ENCODE measurements at regions not wholly inside any gene's neighbourhood (a gene's known extent, or its start where the extent isn't known, plus 50 kb on each side); places are given as distances from the start of the nearest gene placed in this dataset.

DNA sequence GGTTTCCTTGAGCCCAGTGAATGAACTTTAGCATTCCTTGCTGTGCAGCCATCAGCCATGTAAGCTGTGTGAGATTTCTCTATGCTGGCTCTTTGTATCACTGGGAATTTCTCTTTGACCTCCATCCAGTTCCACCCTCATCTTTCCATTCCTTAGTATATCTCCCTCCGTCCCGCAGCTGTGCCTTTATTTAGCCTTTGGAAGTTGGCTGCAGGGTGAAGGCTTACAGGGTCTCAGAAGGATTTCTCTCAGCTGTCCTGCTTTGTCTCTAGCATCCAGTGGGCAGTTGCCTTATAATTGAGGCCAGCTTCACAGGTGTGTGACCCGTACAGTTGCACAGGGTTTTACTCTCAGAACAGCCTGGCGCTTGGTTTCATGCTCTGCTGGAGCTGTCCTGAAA is 144.3 kb downstream of the PXDC1 start:
- TF ChIP-seq, protein P1, sequence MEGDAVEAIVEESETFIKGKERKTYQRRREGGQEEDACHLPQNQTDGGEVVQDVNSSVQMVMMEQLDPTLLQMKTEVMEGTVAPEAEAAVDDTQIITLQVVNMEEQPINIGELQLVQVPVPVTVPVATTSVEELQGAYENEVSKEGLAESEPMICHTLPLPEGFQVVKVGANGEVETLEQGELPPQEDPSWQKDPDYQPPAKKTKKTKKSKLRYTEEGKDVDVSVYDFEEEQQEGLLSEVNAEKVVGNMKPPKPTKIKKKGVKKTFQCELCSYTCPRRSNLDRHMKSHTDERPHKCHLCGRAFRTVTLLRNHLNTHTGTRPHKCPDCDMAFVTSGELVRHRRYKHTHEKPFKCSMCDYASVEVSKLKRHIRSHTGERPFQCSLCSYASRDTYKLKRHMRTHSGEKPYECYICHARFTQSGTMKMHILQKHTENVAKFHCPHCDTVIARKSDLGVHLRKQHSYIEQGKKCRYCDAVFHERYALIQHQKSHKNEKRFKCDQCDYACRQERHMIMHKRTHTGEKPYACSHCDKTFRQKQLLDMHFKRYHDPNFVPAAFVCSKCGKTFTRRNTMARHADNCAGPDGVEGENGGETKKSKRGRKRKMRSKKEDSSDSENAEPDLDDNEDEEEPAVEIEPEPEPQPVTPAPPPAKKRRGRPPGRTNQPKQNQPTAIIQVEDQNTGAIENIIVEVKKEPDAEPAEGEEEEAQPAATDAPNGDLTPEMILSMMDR (IDR thresholded peaks at IDR 0.05): no peak
- DNase-seq: no peak
- no peak for ATAC-seq
- H3K27me3 Mint-ChIP-seq: peaks cover 2% of the 10 kb centered on the region
- peaks cover 5% of the 10 kb centered on the region for H3K4me1 Mint-ChIP-seq (ENCODE audit: low read depth)
- peaks cover 6% of the 10 kb centered on the region for H3K9me3 Mint-ChIP-seq
- H3K27ac Mint-ChIP-seq: no peak overlapping the region
- H3K4me3 Mint-ChIP-seq: no peak overlapping the region
- intact Hi-C loops (cut with micrococcal nuclease): no loop called here
- ChIA-PET POLR2A (no interaction called here), CTCF (no interaction called here)
- no peaks in the 10 kb centered on the region for H3K36me3 Mint-ChIP-seq (ENCODE audit: low read depth)

DNA sequence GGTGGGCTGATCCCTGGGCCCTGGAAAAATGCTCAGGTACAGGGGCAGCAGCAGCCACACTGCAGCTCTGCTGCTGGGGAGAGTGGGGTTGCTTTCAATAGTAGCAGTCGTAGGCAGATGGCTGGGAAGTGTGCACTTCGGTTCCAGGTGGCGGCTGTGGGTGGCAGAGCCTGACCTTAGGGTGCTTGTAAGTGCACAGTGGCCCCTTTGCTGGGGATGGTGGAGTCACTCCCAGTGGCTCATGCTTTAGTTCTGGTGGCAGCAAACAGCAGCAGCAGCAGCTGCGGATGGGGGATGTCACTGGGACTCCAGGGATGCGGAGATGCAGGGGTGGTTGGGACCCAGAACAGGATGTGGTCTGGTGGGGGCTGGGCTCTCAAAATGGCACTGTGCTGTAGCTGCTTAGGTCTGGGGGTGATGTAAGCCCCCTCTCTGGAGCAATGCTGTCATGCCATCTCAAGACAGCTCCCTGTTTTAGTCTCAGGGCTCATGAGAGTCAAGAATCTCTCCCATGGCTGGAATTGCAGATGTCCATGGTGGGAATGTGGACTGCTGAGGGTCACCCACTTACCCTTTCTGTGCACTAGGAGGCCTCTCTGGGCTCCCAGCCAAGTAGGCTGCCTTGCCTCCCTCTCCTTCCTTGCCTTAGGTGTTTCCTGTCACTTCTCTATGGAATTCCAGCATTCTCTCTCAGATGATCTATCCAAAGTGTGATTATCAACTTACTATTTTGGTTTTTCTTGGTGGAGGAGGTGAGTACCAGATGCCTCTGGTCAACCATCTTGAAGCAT is 146.7 kb upstream of the SLC22A23 start:
- H3K9me3 Mint-ChIP-seq: peaks cover 18% of the 10 kb centered on the region
- no peak overlapping the region for H3K27ac Mint-ChIP-seq
- H3K4me1 Mint-ChIP-seq (ENCODE audit: low read depth): peaks cover 5% of the 10 kb centered on the region
- intact Hi-C loops (cut with micrococcal nuclease): no loop called here
- peak; percentile 7 for DNase-seq
- H3K27me3 Mint-ChIP-seq: peaks cover 2% of the 10 kb centered on the region
- TF ChIP-seq, protein P1 (IDR thresholded peaks at IDR 0.05): no peak
- CTCF ChIA-PET: no interaction called here
- POLR2A ChIA-PET: no interaction called here
- ATAC-seq: peak; percentile 30
- no peaks in the 10 kb centered on the region for H3K36me3 Mint-ChIP-seq (ENCODE audit: low read depth)
- no peak overlapping the region for H3K4me3 Mint-ChIP-seq

DNA sequence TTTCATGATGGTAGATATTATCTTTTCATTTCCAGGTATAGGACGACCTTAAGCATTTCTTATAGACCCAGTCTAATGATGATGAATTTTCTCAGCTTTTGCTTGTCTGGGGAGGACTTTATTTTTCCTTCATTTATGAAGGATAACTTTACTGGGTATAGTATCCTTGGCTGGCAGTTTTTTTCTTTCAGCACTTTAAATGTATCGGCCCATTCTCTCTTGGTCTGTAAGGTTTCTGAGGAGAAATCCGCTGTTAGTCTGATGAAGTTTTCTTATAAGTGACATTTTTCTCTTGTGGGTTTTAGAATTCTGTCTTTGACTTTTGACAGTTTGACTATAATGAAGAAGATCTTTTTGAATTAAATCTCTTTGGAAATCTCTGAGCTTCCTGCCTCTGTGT is 144.7 kb upstream of the SLC22A23 start:
- intact Hi-C loops (cut with micrococcal nuclease): no loop called here
- no peak overlapping the region for H3K27ac Mint-ChIP-seq
- no peak overlapping the region for H3K4me3 Mint-ChIP-seq
- no peaks in the 10 kb centered on the region for H3K36me3 Mint-ChIP-seq (ENCODE audit: low read depth)
- TF ChIP-seq, protein P1 (IDR thresholded peaks at IDR 0.05): no peak
- peaks cover 18% of the 10 kb centered on the region for H3K9me3 Mint-ChIP-seq
- CTCF ChIA-PET: no interaction called here
- peaks cover 5% of the 10 kb centered on the region for H3K4me1 Mint-ChIP-seq (ENCODE audit: low read depth)
- POLR2A ChIA-PET: no interaction called here
- DNase-seq: no peak
- peaks cover 2% of the 10 kb centered on the region for H3K27me3 Mint-ChIP-seq
- ATAC-seq: no peak

DNA sequence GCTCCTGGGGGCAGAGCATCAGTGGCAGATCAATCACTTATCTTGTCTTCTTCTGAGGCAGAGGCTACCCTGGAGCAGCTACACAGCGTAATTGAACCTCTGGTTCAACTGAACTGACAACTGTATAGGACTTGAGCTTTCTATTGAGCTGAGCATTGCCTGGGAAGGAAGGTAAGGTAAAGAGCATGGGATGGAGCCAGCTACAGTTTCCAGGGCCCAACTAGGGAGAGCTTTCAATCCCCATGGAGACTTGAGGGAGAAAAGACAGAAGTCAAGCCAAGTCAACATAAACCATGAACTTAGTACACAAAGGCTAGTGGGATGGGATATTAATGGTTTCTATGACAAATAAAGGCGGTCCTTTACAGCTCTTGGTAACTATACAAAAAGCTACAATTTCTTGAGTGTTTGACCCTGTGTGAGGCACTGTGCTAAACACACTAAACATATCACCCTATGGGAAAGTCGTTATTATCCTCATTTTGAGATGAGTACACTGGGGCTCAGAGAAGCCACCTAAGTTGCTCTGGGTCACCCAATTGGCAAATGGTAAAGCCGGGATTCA is 140.7 kb upstream of the SLC22A23 start:
- no peak overlapping the region for H3K27ac Mint-ChIP-seq
- no peak overlapping the region for H3K4me3 Mint-ChIP-seq
- H3K27me3 Mint-ChIP-seq: no peaks in the 10 kb centered on the region
- TF ChIP-seq, protein P1 (IDR thresholded peaks at IDR 0.05): no peak
- ATAC-seq: no peak
- H3K36me3 Mint-ChIP-seq (ENCODE audit: low read depth): no peaks in the 10 kb centered on the region
- H3K4me1 Mint-ChIP-seq (ENCODE audit: low read depth): no peaks in the 10 kb centered on the region
- intact Hi-C loops (cut with micrococcal nuclease): no loop called here
- H3K9me3 Mint-ChIP-seq: peaks cover 17% of the 10 kb centered on the region
- DNase-seq: no peak
- CTCF ChIA-PET: no interaction called here
- POLR2A ChIA-PET: interaction anchor here (0.5 kb wide), 1 partner anchor 45 kb away, joined by 3 read pairs; no protein-coding TSS in a partner anchor

DNA sequence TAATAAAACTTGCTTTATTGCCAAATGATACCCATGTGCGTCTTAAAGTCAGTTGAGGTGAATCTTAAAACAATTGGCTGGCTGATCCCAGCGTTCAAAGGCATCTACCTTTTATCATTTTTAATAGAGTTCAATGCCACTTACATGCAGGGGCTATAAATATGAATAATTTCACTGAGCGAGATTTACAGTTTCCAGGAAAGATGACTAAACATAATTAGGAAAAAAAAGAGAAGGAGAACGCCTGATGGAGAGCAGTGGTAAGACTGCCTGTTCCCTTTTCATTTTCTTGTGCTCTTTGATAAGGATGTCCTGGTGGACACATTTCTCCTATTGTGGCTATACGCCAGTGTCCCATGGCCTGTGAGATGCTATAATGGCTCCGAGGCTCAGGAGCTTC is 139.9 kb upstream of the SLC22A23 start:
- POLR2A ChIA-PET: no interaction called here
- ATAC-seq: no peak

More for the DNA sequence above, 139.9 kb upstream of the SLC22A23 start:
- no peaks in the 10 kb centered on the region for H3K36me3 Mint-ChIP-seq (ENCODE audit: low read depth)
- no peak overlapping the region for H3K4me3 Mint-ChIP-seq
- intact Hi-C loops (cut with micrococcal nuclease): no loop called here
- TF ChIP-seq, protein P1 (IDR thresholded peaks at IDR 0.05): no peak
- no peak for DNase-seq
- H3K9me3 Mint-ChIP-seq: peaks cover 9% of the 10 kb centered on the region
- no peaks in the 10 kb centered on the region for H3K4me1 Mint-ChIP-seq (ENCODE audit: low read depth)
- no peak overlapping the region for H3K27ac Mint-ChIP-seq
- H3K27me3 Mint-ChIP-seq: no peaks in the 10 kb centered on the region
- CTCF ChIA-PET: no interaction called here

Data from activated CD8-positive, alpha-beta T cell treated with anti-CD3 and anti-CD28 coated beads for 36 hours (primary cell).